ENCODE measurements at regions not wholly inside any gene's neighbourhood (a gene's known extent, or its start where the extent isn't known, plus 50 kb on each side); places are given as distances from the start of the nearest gene placed in this dataset.

DNA sequence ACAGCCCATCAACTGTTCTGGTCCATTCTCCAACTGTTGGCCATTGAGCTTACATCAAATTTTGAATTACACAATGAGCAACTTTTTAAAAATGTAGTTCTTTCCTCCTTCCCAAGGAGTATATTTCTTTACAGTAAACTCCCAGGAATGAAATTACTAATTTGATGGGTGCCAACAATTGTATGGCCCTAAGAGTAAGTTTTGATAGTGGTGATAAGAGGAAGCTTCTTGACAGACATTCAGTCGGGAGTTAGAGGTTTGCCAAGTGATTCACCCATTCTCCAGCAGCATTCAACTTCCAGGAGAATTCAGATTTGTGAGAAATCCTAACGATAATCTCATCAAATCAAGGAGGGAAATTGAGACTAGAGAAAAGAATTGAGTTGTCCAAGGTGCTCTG is 579.9 kb downstream of the ACTL7B start:
- DNase-seq (ENCODE audit: low read depth in 1 of 2, low spot score in 1 of 2): no peak
- Histone ChIP-seq H3K36me3 (no peaks in the 10 kb centered on the region), H3K9me3 (ENCODE audit: low read depth) (no peaks in the 10 kb centered on the region), H3K27ac (no peak overlapping the region), H3K4me1 (ENCODE audit: low read depth) (no peaks in the 10 kb centered on the region), H3K4me3 (no peak overlapping the region), H3K27me3 (no peaks in the 10 kb centered on the region)
- no peak for TF ChIP-seq CTCF (IDR thresholded peaks at IDR 0.05; ENCODE audit: low read depth, low read length)

DNA sequence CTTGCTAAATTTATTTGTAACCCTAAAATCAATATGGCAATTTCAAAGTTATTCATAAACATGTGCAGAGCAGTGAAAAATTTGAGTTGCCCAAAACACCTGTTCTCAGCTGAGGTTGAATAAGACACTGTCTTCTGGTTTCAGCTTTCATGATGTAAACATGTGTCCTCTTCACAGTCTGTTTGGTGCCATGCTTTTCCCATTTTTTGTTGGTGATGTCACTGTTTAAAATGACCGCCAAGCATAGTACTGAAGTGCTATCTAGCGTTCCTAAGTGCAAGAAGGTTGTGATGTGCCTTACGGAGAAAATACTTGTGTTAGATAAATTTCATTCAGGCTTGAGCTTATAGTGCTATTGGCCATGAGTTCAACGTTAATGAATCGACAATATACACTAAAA is 580.8 kb downstream of the ACTL7B start:
- Histone ChIP-seq H3K9me3 (ENCODE audit: low read depth) (no peaks in the 10 kb centered on the region), H3K4me1 (ENCODE audit: low read depth) (no peaks in the 10 kb centered on the region), H3K27me3 (no peaks in the 10 kb centered on the region)

GRCh38 chr9:108273988-108274387 is 581.8 kb downstream of the ACTL7B start:
- Histone ChIP-seq H3K27me3 (no peaks in the 10 kb centered on the region), H3K9me3 (ENCODE audit: low read depth) (no peaks in the 10 kb centered on the region), H3K4me3 (no peak overlapping the region), H3K27ac (no peak overlapping the region), H3K36me3 (no peaks in the 10 kb centered on the region), H3K4me1 (ENCODE audit: low read depth) (no peaks in the 10 kb centered on the region)
- no peak for DNase-seq (ENCODE audit: low read depth in 1 of 2, low spot score in 1 of 2)
- TF ChIP-seq CTCF (IDR thresholded peaks at IDR 0.05; ENCODE audit: low read depth, low read length): no peak

More for the DNA sequence above, 580.8 kb downstream of the ACTL7B start:
- no peak for TF ChIP-seq CTCF (IDR thresholded peaks at IDR 0.05; ENCODE audit: low read depth, low read length)
- Histone ChIP-seq H3K36me3 (no peaks in the 10 kb centered on the region), H3K4me3 (no peak overlapping the region), H3K27ac (no peak overlapping the region)
- no peak for DNase-seq (ENCODE audit: low read depth in 1 of 2, low spot score in 1 of 2)

DNA sequence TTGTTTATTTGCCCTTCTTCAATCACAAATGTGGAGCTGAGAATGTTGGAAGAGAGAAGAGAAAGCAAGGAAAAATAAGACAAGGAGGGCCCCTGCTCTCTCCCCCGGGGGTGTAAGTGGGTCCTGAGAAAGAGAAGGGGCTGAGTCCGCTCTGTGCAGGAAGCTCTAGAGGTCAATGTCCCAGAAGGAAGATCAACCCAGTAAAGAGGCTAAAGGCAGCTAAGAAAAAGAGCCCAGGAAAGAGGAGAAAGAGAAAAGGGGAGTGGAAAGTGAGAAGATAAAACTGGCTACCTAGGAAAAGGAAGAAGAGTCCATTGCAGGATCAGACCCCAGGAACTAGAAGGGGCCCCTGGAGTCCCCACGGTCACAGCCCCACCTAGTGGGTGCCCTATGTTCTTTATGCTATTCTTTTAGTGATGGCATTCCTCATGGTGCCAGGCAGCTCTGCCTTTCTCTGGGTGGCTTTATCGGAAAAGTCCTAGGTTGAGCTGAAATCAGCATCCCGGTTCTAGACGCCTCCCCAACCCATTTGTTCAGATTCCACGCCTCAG is 583.4 kb downstream of the ACTL7B start:
- no peaks in the 10 kb centered on the region for H3K27me3 ChIP-seq
- H3K27ac ChIP-seq: no peak overlapping the region
- H3K9me3 ChIP-seq (ENCODE audit: low read depth): no peaks in the 10 kb centered on the region
- no peaks in the 10 kb centered on the region for H3K4me1 ChIP-seq (ENCODE audit: low read depth)
- H3K4me3 ChIP-seq: no peak overlapping the region
- DNase-seq (ENCODE audit: low read depth in 1 of 2, low spot score in 1 of 2): peak; percentile 49 to 75
- TF ChIP-seq CTCF (IDR thresholded peaks at IDR 0.05; ENCODE audit: low read depth, low read length): peak; percentile 73
- no peaks in the 10 kb centered on the region for H3K36me3 ChIP-seq

- TF ChIP-seq CTCF (IDR thresholded peaks at IDR 0.05; ENCODE audit: low read depth, low read length): no peak
- no peaks in the 10 kb centered on the region for H3K27me3 ChIP-seq
- H3K27ac ChIP-seq: no peak overlapping the region
- no peaks in the 10 kb centered on the region for H3K36me3 ChIP-seq
- H3K9me3 ChIP-seq (ENCODE audit: low read depth): no peaks in the 10 kb centered on the region
- H3K4me1 ChIP-seq (ENCODE audit: low read depth): no peaks in the 10 kb centered on the region
- H3K4me3 ChIP-seq: no peak overlapping the region
- peak in 1 of 2 donors; percentile 72 for DNase-seq (ENCODE audit: low read depth in 1 of 2, low spot score in 1 of 2)
Measured at GRCh38 chr9:108271646-108272348, 584.0 kb downstream of the ACTL7B start.
